GM19452 (cell line): ENCODE measurements at regions not wholly inside any gene's neighbourhood (a gene's known extent, or its start where the extent isn't known, plus 50 kb on each side); places are given as distances from the start of the nearest gene placed in this dataset.
"Not testable (repeated sequence)": the region's sequence is repeated elsewhere in the genome, so short reads cannot be mapped to it uniquely, and the experiment has no call there.

Source experiments
- ATAC-seq: cut with Tn5 transposase; IDR thresholded peaks from one replicate; pipeline ENCODE4 v1.9.1; 2021; ENCODE audit not compliant: unreplicated experiment

DNA sequence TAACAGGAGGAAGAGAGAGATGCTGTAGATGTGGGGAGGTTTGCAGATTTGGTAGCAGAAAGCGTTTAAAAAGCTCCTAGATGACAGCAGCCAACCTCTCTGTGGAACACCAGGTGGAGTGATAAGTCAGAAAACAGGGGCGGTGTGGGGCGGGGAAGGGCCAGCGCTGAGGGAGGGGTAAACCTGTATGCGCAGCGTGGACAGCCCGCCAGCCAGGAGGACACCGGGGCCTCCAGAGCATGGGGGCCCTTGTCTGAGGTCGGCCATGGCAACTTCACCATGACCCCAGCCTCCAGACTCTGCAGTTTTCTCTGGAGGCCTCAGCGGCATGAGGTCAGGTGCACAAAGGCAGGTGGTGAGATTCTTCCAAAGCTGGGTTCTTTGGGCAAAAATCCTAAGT is 423.7 kb downstream of the BRD1 start:
- ATAC-seq: no peak

DNA sequence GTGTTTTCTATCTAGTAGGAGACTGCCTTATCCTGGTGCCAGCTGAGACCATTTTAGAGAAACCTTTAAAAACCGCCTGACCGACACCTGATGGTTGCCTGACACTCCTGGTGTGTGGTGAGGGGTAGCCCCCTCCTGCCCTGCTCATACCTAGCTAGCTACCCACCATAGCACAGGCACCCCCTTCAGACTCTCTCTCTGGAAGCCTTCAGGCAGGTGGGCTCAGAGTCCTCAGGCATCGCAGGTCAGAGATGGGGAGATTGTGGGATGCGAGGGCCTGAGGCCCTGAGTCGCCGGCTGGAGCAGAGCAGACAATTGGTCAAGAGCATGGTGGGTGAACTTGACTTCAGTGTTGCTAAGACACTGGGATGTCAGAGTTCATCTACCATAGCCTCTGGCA is 424.6 kb downstream of the BRD1 start:
- ATAC-seq: no peak

DNA sequence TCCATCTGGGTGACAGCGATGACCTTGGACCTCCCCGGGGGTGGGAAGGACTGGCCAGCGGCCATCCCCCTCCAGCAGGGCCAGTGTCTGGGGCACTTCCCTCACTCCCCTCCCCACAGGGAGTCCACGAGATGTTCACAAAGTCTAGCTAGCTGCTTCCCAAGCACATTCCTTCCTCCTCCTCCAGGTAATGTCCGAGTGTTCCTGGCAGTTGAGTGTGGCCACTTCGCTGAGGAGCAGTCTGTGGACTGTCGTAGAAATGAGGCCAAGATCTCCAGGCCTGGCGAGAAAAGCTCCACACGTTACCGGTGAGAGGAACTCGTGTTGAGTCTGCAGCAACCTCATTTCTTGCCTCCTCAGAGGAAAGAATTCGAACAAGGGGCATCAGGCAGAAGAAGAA is 425.5 kb downstream of the BRD1 start:
- no peak for ATAC-seq

DNA sequence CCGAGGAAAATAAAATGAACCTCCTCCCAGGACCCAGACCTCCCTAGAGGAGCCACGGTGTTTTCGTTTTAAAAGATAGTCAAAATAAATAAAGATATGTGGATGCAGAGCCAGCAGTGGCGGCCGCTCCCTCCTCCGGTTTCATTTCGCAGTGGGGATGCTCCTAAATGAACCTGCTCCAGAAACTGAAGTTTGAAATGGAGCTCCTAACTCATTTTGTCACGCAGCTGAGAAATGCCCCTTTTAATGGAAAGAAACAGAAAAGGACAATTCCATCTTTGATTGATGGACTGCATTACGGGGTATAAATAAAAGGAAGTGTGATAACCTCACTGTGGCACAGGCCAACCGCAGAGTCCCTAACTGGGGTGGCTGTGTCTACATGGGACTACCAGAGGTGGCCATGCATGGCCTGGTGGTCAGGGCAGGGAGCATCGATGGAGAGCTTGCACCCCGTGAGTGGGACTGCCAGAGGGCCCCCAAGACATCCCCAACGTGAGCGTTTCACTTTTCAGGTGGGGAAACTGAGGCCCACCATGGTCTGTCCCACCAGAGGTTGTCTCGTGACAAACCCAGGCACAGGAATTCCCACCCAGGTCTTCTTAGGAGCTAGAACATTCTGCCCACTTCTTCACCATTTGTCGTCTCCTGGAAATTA is 426.6 kb downstream of the BRD1 start:
- ATAC-seq: no peak

DNA sequence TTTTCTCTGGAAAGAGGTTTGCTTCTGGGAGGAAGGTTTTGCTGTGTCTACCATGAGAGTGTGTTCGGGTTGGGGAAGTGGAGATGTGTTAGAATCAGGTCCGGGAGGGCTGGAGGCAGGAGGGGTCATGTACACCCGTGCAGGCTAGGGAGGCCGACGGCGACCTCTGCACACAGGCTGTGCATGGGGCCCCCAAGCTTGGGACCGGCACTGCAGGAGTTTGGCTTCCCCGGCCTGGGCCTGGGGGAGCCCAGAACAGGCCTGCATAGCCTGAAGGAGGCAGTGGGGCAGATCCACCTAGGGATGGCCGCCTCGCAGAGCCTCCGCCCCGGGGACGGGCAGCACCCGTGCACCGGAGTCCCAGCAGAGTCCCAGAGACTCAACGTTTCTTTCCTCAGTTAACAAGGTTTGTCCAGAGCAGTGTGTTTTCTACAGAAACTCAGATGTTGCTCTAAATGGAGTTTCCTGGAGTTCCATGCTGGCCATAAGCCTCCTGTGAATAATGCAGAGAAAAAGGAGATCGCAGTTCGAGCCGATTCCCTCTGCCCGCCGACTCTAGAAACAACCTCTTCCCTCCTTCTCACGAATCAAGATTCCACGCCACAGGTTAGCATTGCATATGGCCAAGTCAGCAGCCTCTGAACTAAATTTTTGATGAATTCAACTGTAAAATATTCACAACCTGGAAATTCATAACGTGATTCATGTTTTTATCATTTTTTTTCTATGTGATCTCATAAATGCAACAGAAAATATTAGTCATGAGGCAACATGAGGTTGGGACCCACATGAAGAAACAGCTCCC is 427.3 kb downstream of the BRD1 start:
- no peak for ATAC-seq

DNA sequence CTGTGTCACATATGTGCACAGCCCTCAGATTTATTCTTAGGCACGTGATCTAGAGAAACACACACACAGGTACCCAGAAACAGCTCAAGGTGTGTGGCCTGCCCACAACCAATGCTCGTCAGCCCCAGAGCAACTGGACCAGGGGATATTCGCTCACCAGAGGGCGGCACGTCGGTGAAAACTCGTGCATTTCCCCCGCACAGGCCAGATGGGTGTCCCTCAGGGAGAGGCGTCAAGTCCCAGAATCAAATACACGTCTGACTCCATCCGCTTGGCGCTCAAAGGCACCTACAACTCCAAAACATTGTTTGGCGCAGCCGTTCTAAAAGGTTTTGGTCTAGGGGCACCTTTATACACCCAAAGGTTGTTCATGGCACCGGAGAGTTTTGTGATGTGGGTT is 429.0 kb downstream of the BRD1 start:
- ATAC-seq: no peak

DNA sequence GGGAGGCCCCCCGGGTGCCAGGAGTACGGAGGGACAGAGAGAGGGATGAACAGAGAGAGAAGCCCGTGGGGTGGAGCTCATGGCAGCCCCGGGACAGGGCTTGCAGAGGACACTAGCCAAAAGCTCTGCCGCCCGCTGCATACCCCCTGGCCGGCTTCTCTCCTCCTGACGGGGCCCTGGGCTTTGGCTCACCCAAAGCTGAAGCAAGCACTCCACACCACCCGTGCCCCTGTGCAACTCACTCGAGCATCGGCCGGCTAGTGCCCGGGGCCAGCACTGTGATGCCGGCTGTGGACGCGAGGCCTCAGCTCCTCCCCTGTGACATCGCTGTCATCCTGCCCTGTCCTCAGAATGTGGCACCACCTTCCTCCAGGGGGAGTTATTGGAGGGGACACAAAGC is 429.6 kb downstream of the BRD1 start:
- ATAC-seq: no peak

DNA sequence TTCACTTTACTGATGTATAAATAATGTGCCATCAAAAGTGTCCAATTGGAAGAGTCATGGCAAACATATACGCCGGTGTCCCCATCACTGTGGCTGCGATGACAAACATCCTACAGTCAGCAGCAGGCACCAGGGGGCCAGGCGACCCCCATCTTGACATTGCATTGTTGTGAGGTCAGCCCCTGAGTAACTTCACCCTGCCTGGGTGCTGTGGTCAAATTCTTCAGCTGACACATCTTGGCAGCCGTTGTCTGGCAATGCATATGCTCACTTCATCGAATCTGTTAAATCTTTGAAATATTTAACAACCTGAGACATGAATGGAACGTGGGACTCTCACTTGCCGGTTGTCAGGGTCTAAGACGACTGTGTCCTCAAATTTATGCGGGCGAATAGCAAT is 430.9 kb downstream of the BRD1 start:
- ATAC-seq: no peak

DNA sequence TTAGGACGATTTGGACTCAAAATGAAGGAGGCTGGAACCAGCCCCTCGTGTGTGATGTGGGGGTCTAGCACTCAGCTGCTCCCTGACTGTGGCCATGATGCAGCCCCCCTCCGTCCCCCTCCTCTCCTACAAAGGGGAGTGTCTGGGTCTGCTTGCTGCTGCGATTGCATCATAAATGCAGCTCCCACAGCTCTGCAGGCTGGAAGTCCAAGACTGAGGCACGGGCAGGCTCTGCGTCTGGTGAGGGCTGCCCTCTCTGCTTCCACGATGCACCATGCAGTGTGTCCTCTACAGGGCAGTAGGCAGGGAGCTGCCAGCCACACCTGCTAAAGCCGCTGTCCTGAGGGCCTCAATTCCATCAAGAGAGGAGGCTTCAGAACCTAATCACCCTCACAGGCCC is 432.1 kb downstream of the BRD1 start:
- no peak for ATAC-seq

DNA sequence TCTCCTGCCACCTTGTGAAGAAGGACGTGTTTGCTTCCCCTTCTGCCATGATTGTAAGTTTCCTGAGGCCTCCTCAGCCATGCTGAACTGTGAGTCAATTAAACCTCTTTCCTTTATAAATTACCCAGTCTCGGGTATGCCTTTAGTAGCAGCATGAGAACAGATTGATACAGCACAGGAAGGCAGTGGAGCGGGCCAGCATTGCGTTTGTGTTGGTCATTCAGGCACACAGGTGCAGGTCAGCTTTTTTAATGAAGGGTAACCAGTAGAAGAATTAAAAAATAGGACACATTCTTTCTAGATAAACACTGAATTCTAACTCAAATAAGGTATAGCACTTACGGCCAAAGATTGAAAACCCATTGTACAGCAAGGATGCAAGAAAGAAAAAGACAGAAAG is 432.6 kb downstream of the BRD1 start:
- ATAC-seq: not testable (repeated sequence)

DNA sequence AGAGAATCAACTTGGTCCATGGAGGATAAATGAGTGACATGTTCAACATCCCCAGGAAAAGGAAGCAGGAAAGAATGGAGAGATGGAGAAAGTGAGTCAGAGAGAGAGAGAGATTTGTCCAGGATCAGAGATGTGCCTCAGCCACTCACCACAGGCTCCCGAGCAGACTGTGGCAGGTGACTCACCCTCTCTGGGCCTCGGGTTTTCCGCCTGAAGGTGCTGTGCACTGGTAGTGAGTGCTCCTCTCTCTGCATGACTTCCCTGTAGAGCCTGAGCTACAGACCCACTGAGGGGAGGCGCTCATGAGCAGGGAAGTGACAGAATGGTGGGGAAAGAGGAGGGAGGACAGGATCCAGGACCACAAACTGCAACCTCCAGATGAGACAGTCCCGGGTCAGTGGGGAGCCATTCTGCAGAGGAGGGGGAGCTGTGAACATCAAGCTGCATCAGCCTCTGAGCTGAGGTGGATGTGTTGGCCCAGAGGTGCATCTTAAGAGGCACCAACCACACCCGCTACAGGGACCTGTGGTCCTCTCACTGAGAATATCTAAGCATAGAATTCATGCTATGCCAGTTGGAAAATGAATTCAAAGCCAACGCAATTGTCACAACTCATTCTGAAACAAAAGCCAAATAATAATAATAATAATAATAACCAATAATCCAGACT is 433.4 kb downstream of the BRD1 start:
- ATAC-seq: no peak

DNA sequence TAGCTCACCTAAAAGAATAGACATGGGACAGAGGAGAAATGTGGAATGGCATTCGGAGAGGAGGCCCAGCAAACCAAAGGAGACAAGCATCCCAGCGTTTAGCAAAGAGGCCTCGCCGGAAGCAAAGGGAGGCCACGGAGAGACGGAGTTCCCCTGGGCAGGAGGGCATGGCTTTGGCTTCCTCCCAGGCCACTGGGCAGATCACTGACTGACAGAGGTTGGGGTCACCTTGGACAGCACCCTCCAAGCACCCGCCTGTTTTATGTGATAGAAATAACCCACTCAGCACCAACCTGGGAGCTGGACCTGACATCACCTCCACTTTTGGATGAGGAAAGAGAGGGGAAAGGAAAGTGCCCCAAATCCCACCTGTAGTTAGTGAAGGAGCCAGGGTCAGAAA is 434.1 kb downstream of the BRD1 start:
- ATAC-seq: no peak

DNA sequence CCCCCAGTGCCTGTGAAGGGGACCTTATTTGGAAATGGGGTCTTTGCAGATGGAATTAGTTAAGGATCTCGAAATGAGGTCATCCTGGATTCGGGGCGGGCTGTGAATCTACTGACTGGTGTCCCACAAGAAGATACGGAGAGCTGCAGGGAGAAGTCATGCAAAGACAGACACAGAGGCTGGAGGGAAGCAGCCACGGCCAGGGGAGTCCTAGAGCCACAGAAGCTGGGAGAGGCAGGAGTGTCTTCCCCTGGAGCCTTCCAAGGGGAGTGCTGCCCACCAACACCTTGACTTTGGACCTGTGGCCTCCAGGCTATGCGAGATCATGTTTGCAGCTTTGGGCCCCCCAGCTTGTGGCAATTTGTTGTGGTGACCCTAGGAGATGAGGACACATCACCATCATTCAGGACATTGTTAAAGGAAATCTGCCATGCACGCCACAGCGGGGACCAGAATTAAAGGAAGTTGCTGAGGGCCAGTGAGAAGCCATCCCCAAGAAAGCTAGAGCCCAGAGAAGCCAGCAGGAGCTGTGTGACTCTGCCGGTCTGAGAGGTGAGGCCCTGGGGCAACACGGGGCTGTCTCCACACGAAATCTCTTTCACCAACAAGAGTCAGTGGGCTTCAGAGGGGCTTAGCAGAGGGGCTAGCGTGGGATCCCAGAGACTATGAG is 434.7 kb downstream of the BRD1 start:
- ATAC-seq: no peak

DNA sequence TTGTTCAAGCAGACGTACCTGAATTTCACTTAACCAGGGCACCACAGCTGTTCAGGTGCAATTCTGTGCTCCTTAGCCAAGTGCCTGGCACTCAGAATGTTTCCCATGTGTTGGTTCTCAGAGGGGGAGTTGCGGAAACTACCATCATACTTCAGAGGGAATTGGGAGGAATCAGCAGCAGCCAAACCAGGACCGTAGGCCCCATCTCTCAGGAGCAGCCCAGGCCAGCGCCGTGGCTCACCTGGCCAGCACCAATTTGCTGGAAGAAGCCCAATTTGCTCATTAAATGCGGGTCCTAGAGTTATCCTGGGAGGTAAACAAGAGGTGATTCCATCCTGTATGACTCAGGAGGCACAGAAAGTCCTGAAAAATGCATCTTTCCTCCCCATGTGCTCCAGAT is 435.4 kb downstream of the BRD1 start:
- ATAC-seq: no peak

DNA sequence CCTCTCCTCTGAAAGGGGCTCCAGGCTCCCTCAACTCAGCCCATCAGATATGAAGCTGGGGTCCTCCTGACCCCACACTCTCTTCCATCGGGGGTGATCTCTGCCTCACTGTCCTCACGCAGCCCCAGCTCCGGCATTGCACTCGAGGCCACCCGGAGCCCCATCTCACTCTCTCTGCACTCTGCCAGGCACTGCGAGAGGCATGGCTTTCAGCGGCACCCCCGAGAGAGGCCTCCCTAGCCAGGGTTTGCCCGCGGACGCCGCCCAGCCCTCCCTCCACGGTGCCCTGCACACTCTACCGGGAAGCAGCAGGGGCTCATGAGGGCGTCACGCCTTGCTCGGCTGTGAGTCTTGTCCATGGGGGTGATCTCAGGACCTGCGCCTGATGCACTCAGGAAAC is 436.2 kb downstream of the BRD1 start:
- no peak for ATAC-seq

DNA sequence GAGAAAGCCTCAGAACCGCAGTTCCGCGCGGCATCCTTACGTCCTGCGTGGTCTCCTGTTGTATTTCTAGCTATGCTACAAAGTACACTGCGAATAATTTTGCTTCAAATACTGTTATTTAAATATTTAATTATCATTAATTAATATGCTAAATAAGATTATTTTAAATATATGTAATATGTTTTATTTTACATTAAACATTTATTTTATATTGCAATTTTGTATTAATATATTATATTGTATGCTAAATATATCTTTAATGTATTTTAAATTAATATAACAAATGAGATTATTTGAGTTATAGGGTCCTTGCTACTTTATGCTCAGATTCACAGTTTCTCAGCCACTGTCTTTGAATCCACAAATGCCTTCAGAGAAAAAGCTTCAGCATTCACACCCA is 436.7 kb downstream of the BRD1 start:
- no peak for ATAC-seq

DNA sequence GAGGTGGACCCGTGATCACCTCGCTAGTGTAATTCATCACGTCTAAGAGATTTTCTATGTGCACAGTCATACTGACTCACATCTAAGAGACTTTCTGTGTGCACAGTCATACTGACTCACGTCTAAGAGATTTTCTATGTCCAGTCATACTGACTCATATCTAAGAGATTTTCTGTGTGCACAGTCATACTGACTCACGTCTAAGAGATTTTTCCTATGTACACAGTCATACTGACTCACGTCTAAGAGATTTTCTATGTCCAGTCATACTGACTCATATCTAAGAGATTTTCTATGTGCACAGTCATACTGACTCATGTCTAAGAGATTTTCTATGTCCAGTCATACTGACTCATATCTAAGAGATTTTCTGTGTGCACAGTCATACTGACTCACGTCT is 443.8 kb downstream of the BRD1 start:
- not testable (repeated sequence) for ATAC-seq

DNA sequence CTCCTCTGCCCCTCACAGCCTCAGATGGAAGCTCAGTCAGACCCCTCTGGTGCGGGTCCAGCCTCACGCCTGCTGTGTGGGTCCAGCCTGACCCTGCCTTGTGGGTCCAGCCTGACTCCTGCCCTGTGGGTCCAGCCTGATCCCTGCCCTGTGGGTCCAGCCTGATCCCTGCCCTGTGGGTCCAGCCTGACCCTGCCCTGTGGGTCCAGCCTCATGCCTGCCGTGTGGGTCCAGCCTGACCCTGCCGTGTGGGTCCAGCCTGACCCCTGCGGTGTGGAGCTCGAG is 445.3 kb downstream of the BRD1 start:
- no peak for ATAC-seq

DNA sequence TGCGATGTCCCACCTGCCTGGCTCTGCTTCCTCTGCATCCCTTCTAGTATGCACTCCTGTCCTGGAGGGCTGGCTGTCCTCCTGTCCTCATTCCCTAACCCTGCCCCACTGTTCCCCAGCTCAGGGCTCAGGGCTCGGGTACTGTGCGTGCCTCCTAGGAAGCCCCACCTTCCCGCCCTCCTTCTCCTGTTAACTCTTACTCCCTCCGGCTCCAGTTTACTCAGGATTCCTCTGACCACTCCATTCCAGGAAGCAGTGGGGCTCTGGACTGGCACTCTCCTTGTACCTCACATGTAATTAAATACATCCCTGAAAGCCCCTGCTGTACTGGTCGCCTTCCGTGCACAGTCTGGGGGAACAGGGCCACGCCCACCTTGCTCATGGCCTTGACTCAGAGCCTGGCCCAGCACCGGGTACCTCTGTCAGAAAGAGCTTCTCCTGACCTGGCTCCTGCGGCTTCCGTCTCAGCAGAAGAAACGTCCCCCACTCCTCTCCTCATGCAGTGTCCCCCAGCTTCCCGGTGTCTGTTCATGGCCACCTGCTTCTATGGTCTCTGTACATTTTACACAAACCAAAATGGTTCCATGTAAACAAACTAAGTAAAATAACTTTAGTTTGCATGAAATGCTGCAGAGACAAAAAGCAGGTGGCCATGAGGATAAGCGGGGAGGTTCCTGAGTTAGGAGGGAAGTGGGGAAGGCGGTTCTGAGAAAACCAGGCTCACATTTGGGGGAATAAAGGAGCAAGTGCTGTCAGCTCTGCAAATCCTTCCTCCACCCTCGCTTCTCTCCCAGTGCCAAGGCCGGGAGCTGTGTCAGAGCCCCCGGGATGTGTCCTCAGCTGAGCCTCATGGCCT is 445.9 kb downstream of the BRD1 start:
- ATAC-seq: no peak

DNA sequence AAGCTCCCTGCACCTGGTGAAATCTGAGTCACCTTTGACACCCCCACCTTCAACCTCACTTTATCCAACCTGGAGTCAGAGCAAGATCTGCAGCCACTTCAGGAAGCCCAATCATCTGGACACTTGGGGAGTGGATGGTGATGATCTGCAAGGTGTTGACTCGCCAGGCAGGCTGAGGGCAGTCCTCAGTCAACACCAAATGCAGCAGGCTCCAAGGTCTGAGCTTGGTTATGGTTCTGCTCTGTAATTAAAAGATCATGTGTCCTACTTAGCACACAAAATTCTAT is 446.9 kb downstream of the BRD1 start:
- no peak for ATAC-seq

DNA sequence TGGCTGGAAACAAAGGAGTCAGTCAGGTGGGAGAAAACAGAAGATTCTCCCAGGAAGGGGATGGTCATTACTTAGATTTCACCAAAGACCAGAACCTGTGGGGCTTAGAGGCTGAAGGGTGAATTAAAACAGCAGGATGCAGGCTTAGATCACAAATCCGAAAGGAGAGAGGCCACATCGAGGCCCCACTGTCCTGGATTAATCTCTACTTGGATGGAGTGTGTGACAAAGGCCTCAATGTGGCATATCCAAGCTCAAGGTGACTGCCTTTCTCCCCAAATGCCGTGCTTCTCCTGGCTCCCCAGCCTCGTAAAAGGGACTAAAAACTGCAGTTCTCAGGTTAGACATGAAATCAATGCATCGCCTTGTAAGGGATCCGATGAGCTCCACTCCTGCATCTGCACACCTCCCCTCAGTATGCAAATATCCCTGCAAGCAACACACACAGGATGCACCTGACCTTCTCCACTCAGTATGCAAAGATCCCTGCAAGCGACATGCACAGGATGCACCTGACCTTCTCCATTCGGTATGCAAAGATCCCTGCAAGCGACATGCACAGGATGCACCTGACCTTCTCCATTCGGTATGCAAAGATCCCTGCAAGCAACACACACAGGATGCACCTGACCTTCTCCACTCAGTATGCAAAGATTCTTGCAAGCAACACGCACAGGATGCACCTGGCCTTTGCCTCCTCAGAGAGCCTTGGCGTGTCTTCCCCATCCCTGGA is 447.4 kb downstream of the BRD1 start:
- no peak for ATAC-seq
